Hepatocyte (in vitro differentiated cells): ENCODE measurements at regions not wholly inside any gene's neighbourhood (a gene's known extent, or its start where the extent isn't known, plus 50 kb on each side); places are given as distances from the start of the nearest gene placed in this dataset.

Experiments
- DNase-seq: peaks from one replicate; pipeline ENCODE4 v3.0.0-alpha.2; 2016; ENCODE audit warnings: low spot score
- H2AFZ ChIP-seq: fragments of 200-600 bp; sonication (generic); 2 replicates; pipeline ENCODE4 v1.6.0; 2016; ENCODE audit warnings: antibody characterized with exemption, mild to moderate bottlenecking
- H3K27ac ChIP-seq: fragments of 200-600 bp; sonication (generic); 2 replicates; pipeline ENCODE4 v1.5.1; 2016; ENCODE audit warnings: mild to moderate bottlenecking
- H3K27me3 ChIP-seq: fragments of 200-600 bp; sonication (generic); 2 replicates; pipeline ENCODE4 v1.6.1; 2016
- H3K36me3 ChIP-seq: fragments of 200-600 bp; sonication (generic); replicated peaks from 2 replicates; pipeline ENCODE4 v1.5.1; 2016; ENCODE audit warnings: low read depth; ENCODE audit not compliant: insufficient read depth
- H3K4me1 ChIP-seq: fragments of 200-600 bp; sonication (generic); 2 replicates; pipeline ENCODE4 v1.5.1; 2016; ENCODE audit warnings: mild to moderate bottlenecking, moderate library complexity; ENCODE audit not compliant: insufficient read depth
- H3K4me2 ChIP-seq: fragments of 200-600 bp; sonication (generic); 2 replicates; pipeline ENCODE4 v1.6.0; 2016
- H3K4me3 ChIP-seq: fragments of 200-600 bp; sonication (generic); 2 replicates; pipeline ENCODE4 v1.5.1; 2016; ENCODE audit warnings: mild to moderate bottlenecking
- H3K79me2 ChIP-seq: fragments of 200-600 bp; sonication (generic); 2 replicates; pipeline ENCODE4 v1.6.0; 2017; ENCODE audit warnings: mild to moderate bottlenecking
- H3K9me2 ChIP-seq: fragments of 200-600 bp; sonication (generic); replicated peaks from 2 replicates; pipeline ENCODE4 v1.6.0; 2017; ENCODE audit warnings: mild to moderate bottlenecking; ENCODE audit not compliant: insufficient read depth
- H3K9me3 ChIP-seq: fragments of 200-600 bp; sonication (generic); 2 replicates; pipeline ENCODE4 v1.5.1; 2016; ENCODE audit warnings: low read depth, mild to moderate bottlenecking
- H4K20me1 ChIP-seq: fragments of 200-600 bp; sonication (generic); 2 replicates; pipeline ENCODE4 v1.6.0; 2016; ENCODE audit warnings: mild to moderate bottlenecking; ENCODE audit not compliant: insufficient read depth, poor library complexity, severe bottlenecking
- EZH2 ChIP-seq: fragments of 200-600 bp; sonication (generic); IDR thresholded peaks from 2 replicates; pipeline ENCODE4 v1.6.1; 2016; ENCODE audit warnings: antibody characterized with exemption, mild to moderate bottlenecking, borderline replicate concordance
- EZH2phosphoT487 ChIP-seq: fragments of 200-600 bp; sonication (generic); IDR thresholded peaks from one replicate; pipeline ENCODE4 v1.6.1; 2018; ENCODE audit warnings: antibody characterized with exemption, mild to moderate bottlenecking, low read depth, moderate library complexity; ENCODE audit not compliant: unreplicated experiment, severe bottlenecking
- WGBS: methylation state at CpG from one replicate; pipeline ENCODE4 v1.1.6; 2016; ENCODE audit warnings: low lambda C conversion rate; ENCODE audit errors: missing lambda C conversion rate; 5-methylcytosine and 5-hydroxymethylcytosine counted together
- TF ChIP-seq, protein P1 (sequence below): fragments of 200-600 bp; sonication (generic); IDR thresholded peaks from 2 replicates; pipeline ENCODE4 v1.5.1; 2016; ENCODE audit warnings: antibody characterized with exemption, mild to moderate bottlenecking; ENCODE audit not compliant: poor library complexity

DNA sequence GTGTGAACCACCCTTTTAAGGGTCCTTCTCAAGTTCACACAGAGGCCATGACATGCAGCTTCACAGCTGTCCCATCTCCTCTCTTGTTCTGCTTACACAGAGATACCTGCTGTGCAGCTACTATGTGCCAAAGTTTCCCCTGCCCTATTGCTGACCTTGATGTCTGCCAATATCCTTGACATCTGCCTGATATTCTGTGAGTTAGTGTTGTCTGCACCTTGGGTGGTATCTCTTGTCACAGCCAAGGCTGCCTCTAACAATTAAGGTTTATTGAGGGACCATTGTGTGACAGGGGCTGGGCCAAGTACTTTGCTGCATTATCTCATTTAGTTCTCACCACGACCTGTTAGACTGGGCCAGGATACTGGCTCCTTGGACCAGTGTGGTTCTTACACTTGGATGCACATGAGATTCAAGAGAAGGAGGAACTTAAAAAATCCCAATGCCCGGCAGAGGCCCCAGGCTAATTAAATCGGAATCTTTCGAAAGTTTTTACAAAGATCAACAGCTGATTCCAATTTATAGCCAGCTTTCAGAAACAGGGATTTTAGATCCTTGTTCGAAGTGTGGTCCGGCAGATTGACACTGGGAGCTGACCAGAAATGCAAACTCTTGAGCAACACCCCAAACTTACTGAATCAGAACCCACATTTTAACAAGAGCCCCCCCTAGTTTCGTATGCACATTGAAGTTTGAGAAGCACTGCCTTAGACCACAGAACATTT lies 178.6 kb downstream of the SATB1 start:
- no peaks in the 10 kb centered on the region for H3K9me3 ChIP-seq
- H3K79me2 ChIP-seq: no peaks in the 10 kb centered on the region
- H2AFZ ChIP-seq: no peak overlapping the region
- WGBS: 59% methylated on average over 7 of the region's 7 CpGs
- no peak overlapping the region for H3K4me3 ChIP-seq
- no peaks in the 10 kb centered on the region for H3K36me3 ChIP-seq
- no peaks in the 10 kb centered on the region for H3K4me1 ChIP-seq
- no peaks in the 10 kb centered on the region for H4K20me1 ChIP-seq
- no peak overlapping the region for H3K4me2 ChIP-seq
- H3K9me2 ChIP-seq: no peaks in the 10 kb centered on the region
- no peak for DNase-seq
- TF ChIP-seq EZH2: no peak
- TF ChIP-seq, protein P1, sequence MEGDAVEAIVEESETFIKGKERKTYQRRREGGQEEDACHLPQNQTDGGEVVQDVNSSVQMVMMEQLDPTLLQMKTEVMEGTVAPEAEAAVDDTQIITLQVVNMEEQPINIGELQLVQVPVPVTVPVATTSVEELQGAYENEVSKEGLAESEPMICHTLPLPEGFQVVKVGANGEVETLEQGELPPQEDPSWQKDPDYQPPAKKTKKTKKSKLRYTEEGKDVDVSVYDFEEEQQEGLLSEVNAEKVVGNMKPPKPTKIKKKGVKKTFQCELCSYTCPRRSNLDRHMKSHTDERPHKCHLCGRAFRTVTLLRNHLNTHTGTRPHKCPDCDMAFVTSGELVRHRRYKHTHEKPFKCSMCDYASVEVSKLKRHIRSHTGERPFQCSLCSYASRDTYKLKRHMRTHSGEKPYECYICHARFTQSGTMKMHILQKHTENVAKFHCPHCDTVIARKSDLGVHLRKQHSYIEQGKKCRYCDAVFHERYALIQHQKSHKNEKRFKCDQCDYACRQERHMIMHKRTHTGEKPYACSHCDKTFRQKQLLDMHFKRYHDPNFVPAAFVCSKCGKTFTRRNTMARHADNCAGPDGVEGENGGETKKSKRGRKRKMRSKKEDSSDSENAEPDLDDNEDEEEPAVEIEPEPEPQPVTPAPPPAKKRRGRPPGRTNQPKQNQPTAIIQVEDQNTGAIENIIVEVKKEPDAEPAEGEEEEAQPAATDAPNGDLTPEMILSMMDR: no peak
- no peak for TF ChIP-seq EZH2phosphoT487
- H3K27ac ChIP-seq: no peak overlapping the region
- no peaks in the 10 kb centered on the region for H3K27me3 ChIP-seq

DNA sequence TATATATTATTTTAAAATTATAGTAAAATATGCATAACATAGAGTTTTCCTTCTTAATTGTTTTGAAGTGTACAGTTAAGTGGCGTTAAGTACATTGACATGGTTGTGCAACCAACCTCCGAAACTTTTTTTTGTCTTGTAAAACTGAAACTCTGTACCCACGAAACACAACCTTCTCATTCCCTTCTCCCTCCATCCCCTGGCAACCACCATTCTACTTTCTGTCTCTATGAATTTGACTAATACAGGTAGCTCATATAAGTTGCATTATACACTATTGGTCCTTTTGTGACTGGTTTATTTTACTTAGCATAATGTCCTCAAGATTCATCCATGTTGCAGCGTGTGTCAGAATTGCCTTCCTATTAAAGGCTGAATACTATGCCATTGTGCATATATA lies 179.4 kb downstream of the SATB1 start:
- no peak overlapping the region for H3K27ac ChIP-seq
- no peaks in the 10 kb centered on the region for H4K20me1 ChIP-seq
- H3K9me2 ChIP-seq: no peaks in the 10 kb centered on the region
- no peaks in the 10 kb centered on the region for H3K9me3 ChIP-seq
- DNase-seq: no peak
- TF ChIP-seq, protein P1: no peak
- TF ChIP-seq EZH2phosphoT487: no peak
- TF ChIP-seq EZH2: no peak
- H3K4me2 ChIP-seq: no peak overlapping the region
- no peak overlapping the region for H3K4me3 ChIP-seq
- H3K27me3 ChIP-seq: no peaks in the 10 kb centered on the region
- no peaks in the 10 kb centered on the region for H3K36me3 ChIP-seq
- no peaks in the 10 kb centered on the region for H3K4me1 ChIP-seq
- H3K79me2 ChIP-seq: no peaks in the 10 kb centered on the region
- H2AFZ ChIP-seq: no peak overlapping the region
- WGBS: 97% methylated on average over 4 of the region's 4 CpGs

DNA sequence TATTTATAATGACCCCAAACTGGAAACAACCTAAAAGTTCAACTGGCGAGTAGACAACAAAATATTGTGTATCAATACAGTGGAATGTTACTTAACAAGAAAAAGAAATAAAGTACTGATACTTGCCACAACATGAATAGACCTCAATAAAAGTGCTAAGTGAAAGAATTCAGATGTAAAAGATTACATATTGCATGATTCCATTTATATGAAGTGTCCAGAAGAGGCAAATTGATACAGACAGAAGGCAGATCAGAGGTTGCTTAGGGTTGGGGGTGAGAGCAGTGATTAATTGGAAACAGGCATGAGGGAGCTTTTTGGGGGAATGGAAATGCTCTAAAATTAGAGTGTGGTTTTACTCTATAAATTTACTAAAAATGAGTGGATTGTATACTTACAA lies 183.3 kb downstream of the SATB1 start:
- 94% methylated on average over 1 of the region's 1 CpG for WGBS
- Histone ChIP-seq H3K27ac (no peak overlapping the region), H3K79me2 (no peaks in the 10 kb centered on the region), H3K9me3 (no peaks in the 10 kb centered on the region), H3K4me2 (no peak overlapping the region), H4K20me1 (no peaks in the 10 kb centered on the region), H3K9me2 (no peaks in the 10 kb centered on the region), H3K4me3 (no peak overlapping the region), H3K4me1 (no peaks in the 10 kb centered on the region), H2AFZ (no peak overlapping the region), H3K27me3 (no peaks in the 10 kb centered on the region), H3K36me3 (no peaks in the 10 kb centered on the region)
- TF ChIP-seq EZH2 (no peak), EZH2phosphoT487 (no peak)
- TF ChIP-seq, protein P1: no peak
- no peak for DNase-seq
